DND-41 (cell line): ENCODE measurements at regions not wholly inside any gene's neighbourhood (a gene's known extent, or its start where the extent isn't known, plus 50 kb on each side); places are given as distances from the start of the nearest gene placed in this dataset.

Source experiments
- ATAC-seq: fragments of 200-7000 bp; cut with Tn5 transposase; 3 replicates; pipeline ENCODE4 v1.9.1; 2021; ENCODE audit warnings: low read depth; ENCODE audit not compliant: insufficient read depth
- DNase-seq: peaks from one replicate; pipeline ENCODE4 v3.0.0-alpha.2; 2020
- H2AFZ ChIP-seq: 2 replicates; pipeline ENCODE4 v1.6.0; 2012; ENCODE audit warnings: low read depth, low read length
- H3K27ac ChIP-seq: 2 replicates; pipeline ENCODE4 v1.5.1; 2012; ENCODE audit warnings: low read length, inconsistent platforms
- H3K27me3 ChIP-seq: fragments of 200-600 bp; sonication (generic); 2 replicates; pipeline ENCODE4 v1.6.0; 2012; ENCODE audit warnings: low read length, mild to moderate bottlenecking, inconsistent platforms; ENCODE audit not compliant: insufficient read depth, poor library complexity
- H3K36me3 ChIP-seq: 2 replicates; pipeline ENCODE4 v1.5.1; 2012; ENCODE audit warnings: low read length, inconsistent platforms; ENCODE audit not compliant: insufficient read depth
- H3K4me1 ChIP-seq: 2 replicates; pipeline ENCODE4 v1.5.1; 2012; ENCODE audit warnings: mild to moderate bottlenecking, low read length; ENCODE audit not compliant: insufficient read depth
- H3K4me2 ChIP-seq: 2 replicates; pipeline ENCODE4 v1.6.0; 2012; ENCODE audit warnings: mild to moderate bottlenecking, moderate library complexity, low read length, inconsistent platforms; ENCODE audit not compliant: insufficient read depth
- H3K4me3 ChIP-seq, 2 experiments: fragments of 200-600 bp in 1 of 2; shearing (Covaris generic) in 1 of 2; 2 replicates each; pipeline ENCODE4 v1.5.1; 2012 to 2016; ENCODE audit warnings: inconsistent platforms in 2 of 2, low read length in 2 of 2, mild to moderate bottlenecking in 2 of 2, low read depth in 1 of 2, moderate library complexity in 1 of 2
- H3K79me2 ChIP-seq: 2 replicates; pipeline ENCODE4 v1.6.0; 2012; ENCODE audit warnings: low read length, inconsistent platforms; ENCODE audit not compliant: insufficient read depth
- H3K9ac ChIP-seq: 2 replicates; pipeline ENCODE4 v1.6.0; 2012; ENCODE audit warnings: low read depth, mild to moderate bottlenecking, inconsistent platforms, low read length, moderate library complexity
- H3K9me3 ChIP-seq: 2 replicates; pipeline ENCODE4 v1.5.1; 2012; ENCODE audit warnings: low read length, moderate library complexity, mild to moderate bottlenecking, inconsistent platforms; ENCODE audit not compliant: insufficient read depth, severe bottlenecking
- H4K20me1 ChIP-seq: 2 replicates; pipeline ENCODE4 v1.6.0; 2012; ENCODE audit warnings: low read length; ENCODE audit not compliant: insufficient read depth
- EZH2 ChIP-seq: IDR thresholded peaks from 3 replicates; pipeline ENCODE4 v1.6.1; 2012; ENCODE audit warnings: borderline replicate concordance, low read depth, mild to moderate bottlenecking, moderate library complexity, low read length, inconsistent platforms; ENCODE audit not compliant: severe bottlenecking
- TF ChIP-seq, protein P1 (sequence below): IDR thresholded peaks from 2 replicates; pipeline ENCODE4 v1.5.1; 2012; ENCODE audit warnings: borderline replicate concordance, low read length, moderate library complexity, mild to moderate bottlenecking; ENCODE audit not compliant: poor library complexity, severe bottlenecking; ENCODE audit errors: extremely low read depth

DNA sequence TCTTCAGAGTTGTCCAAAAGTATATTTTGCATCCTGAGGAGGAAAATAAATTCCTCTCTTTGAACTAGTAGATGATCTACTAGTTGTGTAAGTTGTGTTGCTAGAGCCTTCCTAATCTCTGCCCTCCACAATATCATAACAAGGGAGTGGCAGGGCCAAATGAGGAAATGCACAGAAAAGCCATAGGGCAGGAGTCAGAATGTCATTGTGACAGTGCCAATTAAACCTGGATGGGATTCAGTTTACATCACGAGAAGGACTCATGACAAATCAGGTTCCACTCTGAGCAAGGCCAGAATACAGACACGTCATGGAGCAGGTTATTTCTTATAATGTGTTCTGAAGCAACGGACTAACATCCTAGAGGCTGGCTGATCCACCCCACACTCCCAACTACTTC lies 483.2 kb downstream of the CNTN6 start:
- no peak overlapping the region for H3K4me3 ChIP-seq
- no peaks in the 10 kb centered on the region for H3K9me3 ChIP-seq
- H3K4me1 ChIP-seq = no peaks in the 10 kb centered on the region
- no peaks in the 10 kb centered on the region for H3K36me3 ChIP-seq
- DNase-seq (no peak), ATAC-seq (no peak)
- H3K79me2 ChIP-seq = no peaks in the 10 kb centered on the region
- no peak for TF ChIP-seq EZH2
- TF ChIP-seq, protein P1, sequence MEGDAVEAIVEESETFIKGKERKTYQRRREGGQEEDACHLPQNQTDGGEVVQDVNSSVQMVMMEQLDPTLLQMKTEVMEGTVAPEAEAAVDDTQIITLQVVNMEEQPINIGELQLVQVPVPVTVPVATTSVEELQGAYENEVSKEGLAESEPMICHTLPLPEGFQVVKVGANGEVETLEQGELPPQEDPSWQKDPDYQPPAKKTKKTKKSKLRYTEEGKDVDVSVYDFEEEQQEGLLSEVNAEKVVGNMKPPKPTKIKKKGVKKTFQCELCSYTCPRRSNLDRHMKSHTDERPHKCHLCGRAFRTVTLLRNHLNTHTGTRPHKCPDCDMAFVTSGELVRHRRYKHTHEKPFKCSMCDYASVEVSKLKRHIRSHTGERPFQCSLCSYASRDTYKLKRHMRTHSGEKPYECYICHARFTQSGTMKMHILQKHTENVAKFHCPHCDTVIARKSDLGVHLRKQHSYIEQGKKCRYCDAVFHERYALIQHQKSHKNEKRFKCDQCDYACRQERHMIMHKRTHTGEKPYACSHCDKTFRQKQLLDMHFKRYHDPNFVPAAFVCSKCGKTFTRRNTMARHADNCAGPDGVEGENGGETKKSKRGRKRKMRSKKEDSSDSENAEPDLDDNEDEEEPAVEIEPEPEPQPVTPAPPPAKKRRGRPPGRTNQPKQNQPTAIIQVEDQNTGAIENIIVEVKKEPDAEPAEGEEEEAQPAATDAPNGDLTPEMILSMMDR = no peak
- no peak overlapping the region for H3K4me2 ChIP-seq
- H3K27ac ChIP-seq = no peak overlapping the region
- no peak overlapping the region for H2AFZ ChIP-seq
- no peak overlapping the region for H3K9ac ChIP-seq
- no peaks in the 10 kb centered on the region for H3K27me3 ChIP-seq
- H4K20me1 ChIP-seq = no peaks in the 10 kb centered on the region

DNA sequence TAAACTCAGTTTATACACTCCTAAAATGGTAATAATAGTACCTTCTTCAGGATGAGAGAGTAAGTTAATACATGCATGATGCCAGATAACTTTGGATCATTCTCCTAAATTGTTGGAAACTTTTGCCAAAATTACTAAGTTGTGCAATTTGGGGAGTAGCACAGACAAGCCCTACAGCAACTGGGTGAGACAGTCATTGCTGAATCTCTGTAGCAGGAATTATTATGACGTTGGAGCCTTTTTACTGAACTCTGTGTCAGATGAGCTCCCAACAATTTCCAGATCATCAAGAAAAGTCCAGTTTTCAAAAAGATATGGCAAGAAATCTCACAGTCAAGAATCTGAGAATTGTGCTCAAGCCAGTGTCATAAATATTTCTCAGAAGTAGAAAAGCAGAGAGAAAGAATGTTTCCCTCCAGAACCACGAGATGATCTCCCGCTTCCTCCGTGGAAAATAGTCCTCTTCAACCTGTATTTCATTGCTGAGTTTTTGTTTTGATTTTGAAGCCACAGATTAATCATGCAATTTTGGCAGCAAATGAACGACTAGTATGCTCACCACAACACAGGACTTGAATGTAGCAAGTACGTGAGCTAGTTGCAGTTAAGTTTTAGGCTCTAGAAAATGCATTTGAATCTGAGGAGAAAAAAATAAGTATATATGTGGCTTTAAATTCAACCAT lies 485.4 kb downstream of the CNTN6 start:
- no peaks in the 10 kb centered on the region for H3K36me3 ChIP-seq
- no peak overlapping the region for H3K4me3 ChIP-seq
- no peak overlapping the region for H3K4me2 ChIP-seq
- H2AFZ ChIP-seq = no peak overlapping the region
- no peaks in the 10 kb centered on the region for H3K79me2 ChIP-seq
- TF ChIP-seq, protein P1 = no peak
- no peak for TF ChIP-seq EZH2
- no peaks in the 10 kb centered on the region for H3K4me1 ChIP-seq
- H3K27ac ChIP-seq = no peak overlapping the region
- H4K20me1 ChIP-seq = no peaks in the 10 kb centered on the region
- H3K9me3 ChIP-seq = peaks cover 2% of the 10 kb centered on the region
- H3K27me3 ChIP-seq = no peaks in the 10 kb centered on the region
- DNase-seq (no peak), ATAC-seq (no peak)
- no peak overlapping the region for H3K9ac ChIP-seq

DNA sequence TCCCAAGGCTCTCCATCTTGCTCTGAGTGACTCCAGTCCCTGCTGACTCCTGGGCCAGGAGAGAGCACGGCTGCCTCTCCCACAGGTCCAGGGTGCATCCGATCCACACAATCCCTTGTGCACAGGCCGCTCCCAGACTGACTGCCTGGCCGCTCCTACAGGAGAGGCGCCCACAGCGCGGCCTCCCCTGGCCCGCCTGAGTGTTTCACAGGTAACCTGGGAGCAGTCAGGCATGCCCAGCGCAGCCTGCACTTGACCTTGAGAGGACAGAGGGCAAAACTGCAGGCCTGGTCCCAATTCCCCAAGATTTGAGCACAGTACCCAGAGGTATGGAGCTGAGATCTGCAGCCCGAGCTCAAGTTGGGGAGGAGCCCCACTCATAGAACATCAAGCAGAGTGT lies 490.2 kb downstream of the CNTN6 start:
- no peak for TF ChIP-seq EZH2
- TF ChIP-seq, protein P1 = no peak
- no peaks in the 10 kb centered on the region for H3K36me3 ChIP-seq
- H3K4me2 ChIP-seq = no peak overlapping the region
- no peaks in the 10 kb centered on the region for H3K4me1 ChIP-seq
- H3K9me3 ChIP-seq = peaks cover 4% of the 10 kb centered on the region
- DNase-seq (no peak), ATAC-seq (no peak)
- no peak overlapping the region for H2AFZ ChIP-seq
- H4K20me1 ChIP-seq = no peaks in the 10 kb centered on the region
- no peaks in the 10 kb centered on the region for H3K79me2 ChIP-seq
- H3K4me3 ChIP-seq = no peak overlapping the region
- H3K27ac ChIP-seq = no peak overlapping the region
- no peak overlapping the region for H3K9ac ChIP-seq
- no peaks in the 10 kb centered on the region for H3K27me3 ChIP-seq

DNA sequence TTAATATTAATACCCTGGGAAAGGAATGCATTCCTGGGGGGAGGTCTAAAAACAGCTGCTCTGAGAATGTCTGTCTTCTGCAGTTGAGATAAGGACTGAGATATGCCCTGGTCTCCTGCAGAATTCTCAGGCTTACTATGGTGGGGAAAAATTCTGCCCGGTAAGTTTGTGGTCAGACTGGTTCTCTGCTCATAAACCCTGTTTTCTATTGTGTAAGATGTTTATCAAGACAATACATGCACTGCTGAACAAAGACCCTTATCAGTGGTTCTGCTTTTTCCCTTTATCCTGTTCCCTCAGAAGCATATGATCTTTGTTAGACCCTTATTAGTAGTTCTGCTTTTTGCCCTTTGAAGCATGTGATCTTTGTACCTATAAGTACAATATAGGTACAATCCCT lies 494.6 kb downstream of the CNTN6 start:
- H3K4me2 ChIP-seq = no peak overlapping the region
- no peaks in the 10 kb centered on the region for H3K4me1 ChIP-seq
- no peak overlapping the region for H3K27ac ChIP-seq
- H3K36me3 ChIP-seq = no peaks in the 10 kb centered on the region
- H4K20me1 ChIP-seq = no peaks in the 10 kb centered on the region
- no peaks in the 10 kb centered on the region for H3K27me3 ChIP-seq
- H3K9ac ChIP-seq = no peak overlapping the region
- no peak for ATAC-seq
- H3K4me3 ChIP-seq = no peak overlapping the region
- TF ChIP-seq, protein P1 = no peak
- TF ChIP-seq EZH2 = no peak
- H3K9me3 ChIP-seq = peaks cover 4% of the 10 kb centered on the region
- no peak for DNase-seq
- no peak overlapping the region for H2AFZ ChIP-seq
- no peaks in the 10 kb centered on the region for H3K79me2 ChIP-seq
